NT2/D1 (cell line): ENCODE measurements at regions not wholly inside any gene's neighbourhood (a gene's known extent, or its start where the extent isn't known, plus 50 kb on each side); places are given as distances from the start of the nearest gene placed in this dataset.

Experiments
- DNase-seq: peaks from one replicate; pipeline ENCODE4 v3.0.0-alpha.2; 2011; ENCODE audit warnings: low read depth, low spot score
- H3K27me3 ChIP-seq: 2 replicates; pipeline ENCODE4 v1.6.0; 2011; ENCODE audit warnings: mild to moderate bottlenecking; ENCODE audit not compliant: insufficient read length, insufficient read depth
- H3K36me3 ChIP-seq: 2 replicates; pipeline ENCODE4 v1.6.1; 2011; ENCODE audit warnings: mild to moderate bottlenecking, low read length, mixed read lengths; ENCODE audit not compliant: insufficient read depth, insufficient read length
- H3K4me1 ChIP-seq: 2 replicates; pipeline ENCODE4 v1.5.1; 2011; ENCODE audit not compliant: insufficient read depth, insufficient read length
- H3K4me3 ChIP-seq: 2 replicates; pipeline ENCODE4 v1.5.1; 2011; ENCODE audit warnings: low read depth; ENCODE audit not compliant: insufficient read length
- H3K9ac ChIP-seq: 2 replicates; pipeline ENCODE4 v1.6.0; 2011; ENCODE audit warnings: low read depth; ENCODE audit not compliant: insufficient read length
- H3K9me3 ChIP-seq: 2 replicates; pipeline ENCODE4 v1.5.1; 2011; ENCODE audit warnings: mild to moderate bottlenecking, low read length; ENCODE audit not compliant: insufficient read depth
- SUZ12 ChIP-seq: IDR thresholded peaks from 2 replicates; pipeline ENCODE4 v1.6.1; 2011; ENCODE audit not compliant: insufficient read length, insufficient read depth; ENCODE audit errors: extremely low read depth
- YY1 ChIP-seq: IDR thresholded peaks from 2 replicates; pipeline ENCODE4 v1.6.1; 2011; ENCODE audit not compliant: insufficient read length, insufficient read depth
- ZNF274 ChIP-seq: IDR thresholded peaks from 2 replicates; pipeline ENCODE4 v1.6.1; 2011; ENCODE audit warnings: mild to moderate bottlenecking, low read depth, low read length

DNA sequence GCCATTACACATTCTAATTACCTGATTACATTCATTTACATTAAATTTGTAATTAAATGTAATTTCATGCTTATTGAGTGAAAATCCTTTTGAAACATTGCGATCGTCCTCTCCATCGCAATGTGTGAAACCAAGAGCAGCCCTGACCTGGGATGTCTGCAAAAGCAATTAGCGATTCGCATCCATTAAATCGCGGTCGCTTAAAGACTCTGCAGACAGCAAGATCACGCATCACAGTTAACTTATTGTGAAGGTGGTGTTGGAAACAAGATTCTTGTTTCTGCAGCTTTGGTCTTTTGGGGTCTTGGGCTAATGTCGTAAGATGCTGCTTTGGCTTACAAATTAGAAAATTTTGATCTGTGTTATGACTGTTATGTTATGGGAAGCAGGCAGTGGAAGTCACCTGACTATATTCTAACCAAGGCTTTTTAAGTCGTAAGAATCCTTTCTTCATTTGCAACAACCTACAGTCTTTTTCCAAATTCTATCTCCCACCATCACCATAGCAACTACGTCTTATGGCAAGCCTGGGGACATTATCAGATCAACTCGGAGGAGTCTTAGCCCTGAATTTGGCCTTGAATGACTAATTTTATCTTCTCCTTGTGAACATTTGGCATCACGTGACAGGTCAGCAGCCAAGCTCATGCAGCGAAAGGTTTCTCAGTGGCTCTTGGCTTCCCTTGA lies 142.8 kb upstream of the SOX1 start:
- no peak overlapping the region for H3K4me3 ChIP-seq
- H3K4me1 ChIP-seq, result no peaks in the 10 kb centered on the region
- no peaks in the 10 kb centered on the region for H3K9me3 ChIP-seq
- no peaks in the 10 kb centered on the region for H3K36me3 ChIP-seq
- H3K9ac ChIP-seq, result no peak overlapping the region
- DNase-seq, result no peak
- peaks cover 3% of the 10 kb centered on the region for H3K27me3 ChIP-seq
- TF ChIP-seq ZNF274 (no peak), YY1 (no peak), SUZ12 (no peak)

DNA sequence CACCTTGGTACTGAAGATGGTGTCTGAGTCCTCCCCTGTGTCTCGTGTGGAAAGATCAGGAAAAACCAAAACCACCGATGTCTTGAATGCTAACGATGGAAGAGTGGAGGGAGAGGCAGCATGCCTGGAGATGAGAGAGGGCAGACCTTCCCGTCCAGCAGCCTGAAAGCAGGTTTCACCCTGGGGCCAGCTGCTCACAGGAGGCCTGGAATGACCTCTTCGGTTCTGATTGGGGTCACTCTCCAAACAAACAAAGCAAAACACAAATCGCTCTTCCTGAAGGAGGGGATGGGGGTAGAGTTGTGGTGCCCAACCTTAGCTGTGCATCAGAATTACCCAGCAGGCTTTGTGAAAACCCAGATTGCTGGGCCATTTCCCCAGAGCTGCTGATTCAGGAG lies 142.3 kb upstream of the SOX1 start:
- Histone ChIP-seq H3K36me3 (no peaks in the 10 kb centered on the region), H3K9ac (no peak overlapping the region), H3K4me3 (no peak overlapping the region), H3K9me3 (no peaks in the 10 kb centered on the region), H3K27me3 (peaks cover 3% of the 10 kb centered on the region), H3K4me1 (no peaks in the 10 kb centered on the region)
- DNase-seq, result no peak
- TF ChIP-seq YY1, result no peak
- TF ChIP-seq SUZ12, result no peak
- TF ChIP-seq ZNF274, result no peak

DNA sequence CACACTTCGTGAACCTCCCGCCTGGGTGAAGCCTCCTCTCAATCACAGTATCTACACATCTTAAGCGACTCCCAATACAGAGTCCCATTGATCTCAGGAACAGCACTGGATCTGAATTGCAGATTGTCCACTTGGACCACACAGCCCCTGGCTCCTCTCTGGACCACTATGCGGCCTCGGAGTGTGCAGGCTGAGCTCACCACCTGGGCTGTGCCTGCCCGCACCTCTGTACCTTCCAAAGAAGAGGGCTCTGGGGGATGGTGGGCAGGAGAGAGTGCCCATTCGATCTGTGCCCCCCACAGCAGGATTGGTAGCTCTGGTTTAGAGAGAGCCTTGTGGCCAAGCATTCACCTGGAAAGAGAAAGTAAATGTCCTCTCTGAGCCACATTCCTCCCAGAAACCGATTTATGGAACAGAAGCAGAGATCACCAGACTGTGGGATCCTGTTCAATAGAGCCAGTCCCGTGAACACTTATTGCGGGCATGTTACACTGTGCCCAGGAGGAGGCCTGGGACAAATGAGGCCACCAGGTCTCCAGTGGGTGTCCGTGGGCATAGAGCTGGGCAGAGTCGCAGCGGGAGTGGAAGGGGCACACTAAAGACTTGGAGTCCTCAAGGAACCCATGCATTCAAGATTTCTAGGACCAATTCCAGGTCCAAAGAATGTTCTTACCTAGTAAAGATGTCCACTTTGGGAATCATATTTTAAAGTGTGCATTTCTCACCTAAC lies 141.6 kb upstream of the SOX1 start:
- H3K27me3 ChIP-seq, result peaks cover 3% of the 10 kb centered on the region

DNA sequence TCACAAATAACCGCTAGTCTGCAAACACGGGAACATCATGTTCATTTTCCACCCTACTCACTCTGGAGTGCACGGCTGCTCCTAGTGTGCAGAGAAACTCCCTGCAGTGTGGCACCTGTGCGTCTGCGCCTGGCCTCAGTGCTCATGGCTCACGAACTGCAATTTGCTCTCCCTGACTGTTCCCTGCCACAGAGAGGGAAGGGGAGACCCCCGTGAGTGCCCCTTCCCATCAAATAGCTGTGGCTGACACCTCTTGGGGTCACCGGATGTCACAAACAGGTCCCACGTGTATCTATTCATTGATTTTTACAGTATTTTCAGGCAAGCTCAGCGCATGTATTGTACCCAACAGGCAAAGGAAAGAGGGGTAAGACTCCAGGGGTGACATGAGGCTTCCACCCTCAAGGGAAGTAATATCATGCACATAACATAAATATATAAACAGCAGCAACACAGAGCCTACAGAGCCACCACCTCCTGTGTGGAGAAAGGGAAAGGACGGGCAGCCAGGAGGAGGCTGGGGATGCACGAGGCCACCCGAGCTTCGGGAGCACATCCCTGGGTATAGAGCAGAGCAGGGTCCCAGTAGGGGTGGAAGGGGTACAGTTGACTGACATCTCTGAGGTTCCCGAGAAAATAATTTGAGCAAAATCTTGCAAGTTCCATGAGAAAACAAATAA lies 140.3 kb upstream of the SOX1 start:
- H3K36me3 ChIP-seq, result no peaks in the 10 kb centered on the region
- H3K9ac ChIP-seq, result no peak overlapping the region
- H3K4me3 ChIP-seq, result no peak overlapping the region
- peaks cover 3% of the 10 kb centered on the region for H3K27me3 ChIP-seq
- TF ChIP-seq ZNF274 (no peak), SUZ12 (no peak), YY1 (no peak)
- no peak for DNase-seq
- no peaks in the 10 kb centered on the region for H3K9me3 ChIP-seq
- no peaks in the 10 kb centered on the region for H3K4me1 ChIP-seq

More for the DNA sequence above, 141.6 kb upstream of the SOX1 start:
- no peak overlapping the region for H3K4me3 ChIP-seq
- no peak overlapping the region for H3K9ac ChIP-seq
- H3K9me3 ChIP-seq, result no peaks in the 10 kb centered on the region
- H3K4me1 ChIP-seq, result no peaks in the 10 kb centered on the region
- DNase-seq, result no peak
- H3K36me3 ChIP-seq, result no peaks in the 10 kb centered on the region
- TF ChIP-seq ZNF274, result no peak
- no peak for TF ChIP-seq YY1
- TF ChIP-seq SUZ12, result no peak

DNA sequence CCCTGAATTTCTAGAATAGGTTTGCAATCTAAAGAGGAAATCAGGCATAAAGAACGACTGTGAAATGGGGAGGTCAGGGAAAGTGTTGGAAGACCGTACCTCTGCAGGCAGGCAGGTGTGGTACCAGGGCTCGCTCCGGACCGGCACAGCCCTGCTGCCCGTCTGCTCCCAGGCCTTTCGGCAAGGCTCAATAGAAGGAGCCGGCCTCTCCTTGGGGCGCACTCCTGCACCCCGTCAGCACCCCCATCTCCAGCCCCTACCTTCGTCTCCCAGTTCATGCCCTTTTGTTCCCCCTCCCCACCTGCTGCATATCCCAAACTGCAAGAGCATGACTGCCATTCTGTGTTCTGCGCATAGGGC lies 139.8 kb upstream of the SOX1 start:
- no peak for TF ChIP-seq SUZ12
- no peak for TF ChIP-seq YY1
- TF ChIP-seq ZNF274, result no peak
- DNase-seq, result no peak
- no peaks in the 10 kb centered on the region for H3K36me3 ChIP-seq
- H3K27me3 ChIP-seq, result peaks cover 3% of the 10 kb centered on the region
- H3K9ac ChIP-seq, result no peak overlapping the region
- no peak overlapping the region for H3K4me3 ChIP-seq
- no peaks in the 10 kb centered on the region for H3K9me3 ChIP-seq
- no peaks in the 10 kb centered on the region for H3K4me1 ChIP-seq

DNA sequence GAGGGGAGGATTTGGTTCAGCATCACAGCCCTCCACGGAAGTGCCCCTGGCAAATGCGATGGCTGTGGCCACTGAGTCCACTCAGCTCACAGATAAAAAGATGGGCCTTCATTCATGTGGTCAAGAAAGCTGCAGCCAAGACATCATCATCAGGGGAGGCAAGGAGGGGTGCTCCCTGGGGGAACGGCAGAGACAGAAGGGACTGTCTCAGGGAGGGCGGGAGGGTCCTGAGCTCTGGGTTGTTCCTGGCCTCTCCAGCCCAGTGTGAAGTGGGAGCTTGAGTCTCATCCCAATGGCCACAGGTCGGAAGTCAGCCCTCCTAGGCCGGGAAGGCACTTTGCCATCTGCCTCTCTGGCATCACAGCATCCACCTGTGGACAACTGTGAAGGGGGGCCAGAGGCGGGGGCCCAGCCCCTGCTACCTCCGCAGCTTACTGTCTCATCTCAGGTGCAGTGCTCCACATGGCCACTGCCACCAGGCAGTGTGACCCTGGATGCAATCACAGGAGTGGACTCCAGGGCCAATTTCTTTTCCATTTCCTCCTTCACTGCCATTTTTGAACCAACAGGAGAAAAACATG lies 137.8 kb upstream of the SOX1 start:
- Histone ChIP-seq H3K27me3 (peaks cover 3% of the 10 kb centered on the region), H3K9ac (no peak overlapping the region), H3K9me3 (no peaks in the 10 kb centered on the region), H3K4me3 (no peak overlapping the region), H3K36me3 (no peaks in the 10 kb centered on the region), H3K4me1 (no peaks in the 10 kb centered on the region)
- DNase-seq, result no peak
- no peak for TF ChIP-seq SUZ12
- no peak for TF ChIP-seq YY1
